ENCODE measurements at regions not wholly inside any gene's neighbourhood (a gene's known extent, or its start where the extent isn't known, plus 50 kb on each side); places are given as distances from the start of the nearest gene placed in this dataset.
"Not testable (repeated sequence)": the region's sequence is repeated elsewhere in the genome, so short reads cannot be mapped to it uniquely, and the experiment has no call there.

DNA sequence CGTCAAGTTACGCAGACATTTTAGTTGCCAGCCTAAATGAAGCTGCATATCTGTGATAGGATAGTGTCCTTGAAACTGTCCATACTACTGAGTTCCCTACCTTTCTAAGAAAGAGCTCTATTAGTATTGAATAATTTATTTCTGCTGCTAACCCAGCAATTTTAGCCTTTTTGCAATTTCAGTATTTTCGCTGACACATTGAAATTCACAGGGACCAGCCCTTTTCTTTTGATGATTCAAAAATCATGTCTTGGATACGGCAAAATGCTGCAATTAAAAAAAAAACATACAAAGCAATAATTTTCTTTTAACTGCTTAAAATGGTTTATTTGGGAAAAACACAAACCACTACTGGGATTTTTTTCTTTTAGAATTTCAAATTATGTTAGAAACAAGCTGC is 563.3 kb downstream of the TBC1D32 start:
- Mint-ChIP-seq H3K36me3 (ENCODE audit: insufficient read depth, unreplicated experiment) (no peaks in the 10 kb centered on the region), H3K27ac (ENCODE audit: unreplicated experiment) (no peak overlapping the region), H3K4me1 (ENCODE audit: low read depth, unreplicated experiment) (no peaks in the 10 kb centered on the region), H3K9me3 (ENCODE audit: low read depth, unreplicated experiment) (peaks cover 2% of the 10 kb centered on the region), H3K27me3 (ENCODE audit: unreplicated experiment) (no peaks in the 10 kb centered on the region), H3K4me3 (ENCODE audit: low read depth, unreplicated experiment) (no peak overlapping the region)
- TF ChIP-seq CTCF (IDR thresholded peaks at IDR 0.05; ENCODE audit: unreplicated experiment) = no peak
- BruUV-seq (replicated peaks) = no TSS peak
- CTCF ChIA-PET = no interaction called here
- intact Hi-C loops (cut with micrococcal nuclease; ENCODE audit: unreplicated experiment) = no loop called here
- DNase-seq = no peak

- Mint-ChIP-seq H3K27me3 (ENCODE audit: unreplicated experiment) (no peaks in the 10 kb centered on the region), H3K4me3 (ENCODE audit: low read depth, unreplicated experiment) (no peak overlapping the region), H3K36me3 (ENCODE audit: insufficient read depth, unreplicated experiment) (no peaks in the 10 kb centered on the region), H3K27ac (ENCODE audit: unreplicated experiment) (no peak overlapping the region), H3K9me3 (ENCODE audit: low read depth, unreplicated experiment) (no peaks in the 10 kb centered on the region), H3K4me1 (ENCODE audit: low read depth, unreplicated experiment) (no peaks in the 10 kb centered on the region)
- CTCF ChIA-PET = no interaction called here
- BruUV-seq (replicated peaks) = no TSS peak
- TF ChIP-seq CTCF (IDR thresholded peaks at IDR 0.05; ENCODE audit: unreplicated experiment) = no peak
- intact Hi-C loops (cut with micrococcal nuclease; ENCODE audit: unreplicated experiment) = no loop called here
- DNase-seq = no peak
Observed at GRCh38 chr6:120764312-120764711, 570.0 kb downstream of the TBC1D32 start.

DNA sequence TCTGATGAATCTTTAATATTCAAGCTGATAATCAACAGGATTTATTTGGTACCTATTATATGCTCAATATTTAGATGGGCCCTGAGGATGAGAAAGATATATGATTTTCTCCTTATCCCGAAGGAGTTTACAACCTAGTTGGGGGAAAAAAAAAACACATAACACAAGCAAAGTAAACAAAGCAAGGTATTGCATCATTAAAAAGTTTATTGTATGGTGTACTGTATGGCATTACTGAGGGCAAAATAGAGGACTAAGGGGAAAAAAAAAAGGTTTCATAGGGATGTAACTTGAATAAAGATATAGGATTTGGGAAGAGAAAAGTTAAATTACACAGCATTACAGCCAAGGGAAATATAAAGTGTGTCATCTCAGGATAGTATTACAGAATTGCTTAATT is 574.7 kb downstream of the TBC1D32 start:
- no peak for DNase-seq
- intact Hi-C loops (cut with micrococcal nuclease; ENCODE audit: unreplicated experiment) = no loop called here
- H3K4me3 Mint-ChIP-seq (ENCODE audit: low read depth, unreplicated experiment) = no peak overlapping the region
- H3K36me3 Mint-ChIP-seq (ENCODE audit: insufficient read depth, unreplicated experiment) = no peaks in the 10 kb centered on the region
- no peak overlapping the region for H3K27ac Mint-ChIP-seq (ENCODE audit: unreplicated experiment)
- TF ChIP-seq CTCF (IDR thresholded peaks at IDR 0.05; ENCODE audit: unreplicated experiment) = no peak
- H3K4me1 Mint-ChIP-seq (ENCODE audit: low read depth, unreplicated experiment) = no peaks in the 10 kb centered on the region
- BruUV-seq (replicated peaks) = no TSS peak
- no peaks in the 10 kb centered on the region for H3K9me3 Mint-ChIP-seq (ENCODE audit: low read depth, unreplicated experiment)
- H3K27me3 Mint-ChIP-seq (ENCODE audit: unreplicated experiment) = no peaks in the 10 kb centered on the region
- CTCF ChIA-PET = no interaction called here

DNA sequence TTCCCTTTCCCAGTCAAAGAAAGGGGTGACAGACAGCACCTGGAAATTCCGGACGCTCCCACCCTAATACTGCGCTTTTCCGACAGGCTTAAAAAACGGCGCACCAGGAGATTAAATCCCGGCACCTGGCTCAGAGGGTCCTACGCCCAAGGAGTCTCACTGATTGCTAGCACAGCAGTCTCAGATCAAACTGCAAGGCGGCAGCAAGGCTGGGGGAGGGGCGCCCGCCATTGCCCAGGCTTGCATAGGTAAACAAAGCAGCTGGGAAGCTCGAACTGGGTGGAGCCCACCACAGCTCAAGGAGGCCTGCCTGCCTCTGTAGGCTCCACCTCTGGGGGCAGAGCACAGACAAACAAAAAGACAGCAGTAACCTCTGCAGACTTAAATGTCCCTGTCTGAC is 585.7 kb downstream of the TBC1D32 start:
- CTCF ChIA-PET; H3K27me3 Mint-ChIP-seq (ENCODE audit: unreplicated experiment); H3K36me3 Mint-ChIP-seq (ENCODE audit: insufficient read depth, unreplicated experiment); H3K4me1 Mint-ChIP-seq (ENCODE audit: low read depth, unreplicated experiment); BruUV-seq (replicated peaks); intact Hi-C loops (cut with micrococcal nuclease; ENCODE audit: unreplicated experiment); DNase-seq; H3K4me3 Mint-ChIP-seq (ENCODE audit: low read depth, unreplicated experiment); H3K27ac Mint-ChIP-seq (ENCODE audit: unreplicated experiment); H3K9me3 Mint-ChIP-seq (ENCODE audit: low read depth, unreplicated experiment): not testable (repeated sequence)

DNA sequence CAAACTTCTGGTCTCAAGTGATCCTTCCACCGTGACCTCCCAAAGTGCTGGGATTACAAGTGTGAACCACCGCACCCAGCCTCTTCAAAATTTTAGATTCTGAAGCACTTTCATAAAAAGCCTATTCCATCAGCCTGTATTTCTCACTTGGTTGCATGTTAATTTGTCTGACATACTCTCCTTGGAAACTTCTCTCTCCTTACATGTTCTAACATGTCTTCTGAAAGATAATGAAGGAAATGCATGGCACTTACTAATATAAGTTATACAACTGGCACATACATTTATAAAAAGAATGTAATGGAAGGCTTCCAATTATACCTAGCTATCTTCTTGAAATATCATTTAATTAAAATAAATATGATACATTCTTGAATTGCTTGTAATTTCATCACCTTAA is 597.5 kb downstream of the TBC1D32 start:
- no peaks in the 10 kb centered on the region for H3K27me3 Mint-ChIP-seq (ENCODE audit: unreplicated experiment)
- no peak overlapping the region for H3K27ac Mint-ChIP-seq (ENCODE audit: unreplicated experiment)
- no TSS peak for BruUV-seq (replicated peaks)
- CTCF ChIA-PET = no interaction called here
- DNase-seq = no peak
- no peak overlapping the region for H3K4me3 Mint-ChIP-seq (ENCODE audit: low read depth, unreplicated experiment)
- no peaks in the 10 kb centered on the region for H3K4me1 Mint-ChIP-seq (ENCODE audit: low read depth, unreplicated experiment)
- H3K9me3 Mint-ChIP-seq (ENCODE audit: low read depth, unreplicated experiment) = peaks cover 5% of the 10 kb centered on the region
- TF ChIP-seq CTCF (IDR thresholded peaks at IDR 0.05; ENCODE audit: unreplicated experiment) = no peak
- no peaks in the 10 kb centered on the region for H3K36me3 Mint-ChIP-seq (ENCODE audit: insufficient read depth, unreplicated experiment)
- intact Hi-C loops (cut with micrococcal nuclease; ENCODE audit: unreplicated experiment) = no loop called here

Data from Calu3 (cell line).